Breast epithelium (tissue), 3 donors: ENCODE measurements at regions not wholly inside any gene's neighbourhood (a gene's known extent, or its start where the extent isn't known, plus 50 kb on each side); places are given as distances from the start of the nearest gene placed in this dataset.

Experiments
- POLR2A ChIP-seq: fragments of 450-650 bp; IDR thresholded peaks from one replicate; pipeline ENCODE4 v1.6.1; 2016; ENCODE audit warnings: antibody characterized with exemption, mild to moderate bottlenecking, moderate library complexity
- TF ChIP-seq, protein P1 (sequence below), 3 donors: fragments of 450-650 bp; IDR thresholded peaks; one replicate each; pipeline ENCODE4 v1.5.1; 2016 to 2017; ENCODE audit warnings: antibody characterized with exemption in 3 of 3, mild to moderate bottlenecking in 3 of 3, moderate library complexity in 3 of 3

DNA sequence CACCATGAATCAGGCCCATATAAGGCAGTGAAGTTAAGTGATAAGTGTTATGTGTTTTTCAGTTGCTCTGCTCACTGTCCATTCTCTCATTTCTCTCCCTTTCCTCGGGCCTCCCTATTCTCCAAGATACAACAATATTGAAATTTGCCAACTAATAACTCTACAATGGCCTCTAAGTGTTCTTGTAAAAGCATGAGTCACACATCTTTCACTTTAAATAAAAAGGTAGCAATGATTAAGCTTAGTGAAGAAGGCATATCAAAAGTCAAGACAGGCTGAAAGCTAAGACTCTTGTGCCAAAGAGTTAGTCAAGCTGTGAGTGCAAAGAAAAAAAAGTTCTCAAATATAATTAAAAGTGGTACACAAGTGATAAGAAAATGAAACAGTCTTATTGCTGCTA is 675.4 kb downstream of the OTOL1 start:
- TF ChIP-seq, protein P1, sequence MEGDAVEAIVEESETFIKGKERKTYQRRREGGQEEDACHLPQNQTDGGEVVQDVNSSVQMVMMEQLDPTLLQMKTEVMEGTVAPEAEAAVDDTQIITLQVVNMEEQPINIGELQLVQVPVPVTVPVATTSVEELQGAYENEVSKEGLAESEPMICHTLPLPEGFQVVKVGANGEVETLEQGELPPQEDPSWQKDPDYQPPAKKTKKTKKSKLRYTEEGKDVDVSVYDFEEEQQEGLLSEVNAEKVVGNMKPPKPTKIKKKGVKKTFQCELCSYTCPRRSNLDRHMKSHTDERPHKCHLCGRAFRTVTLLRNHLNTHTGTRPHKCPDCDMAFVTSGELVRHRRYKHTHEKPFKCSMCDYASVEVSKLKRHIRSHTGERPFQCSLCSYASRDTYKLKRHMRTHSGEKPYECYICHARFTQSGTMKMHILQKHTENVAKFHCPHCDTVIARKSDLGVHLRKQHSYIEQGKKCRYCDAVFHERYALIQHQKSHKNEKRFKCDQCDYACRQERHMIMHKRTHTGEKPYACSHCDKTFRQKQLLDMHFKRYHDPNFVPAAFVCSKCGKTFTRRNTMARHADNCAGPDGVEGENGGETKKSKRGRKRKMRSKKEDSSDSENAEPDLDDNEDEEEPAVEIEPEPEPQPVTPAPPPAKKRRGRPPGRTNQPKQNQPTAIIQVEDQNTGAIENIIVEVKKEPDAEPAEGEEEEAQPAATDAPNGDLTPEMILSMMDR (IDR thresholded peaks at IDR 0.05) = no peak
- TF ChIP-seq POLR2A = no peak
